GM18868 (cell line): ENCODE measurements at regions not wholly inside any gene's neighbourhood (a gene's known extent, or its start where the extent isn't known, plus 50 kb on each side); places are given as distances from the start of the nearest gene placed in this dataset.
"Not testable (repeated sequence)": the region's sequence is repeated elsewhere in the genome, so short reads cannot be mapped to it uniquely, and the experiment has no call there.

Experiments
- ATAC-seq: cut with Tn5 transposase; IDR thresholded peaks from one replicate; pipeline ENCODE4 v1.9.1; 2021; ENCODE audit warnings: mild to moderate bottlenecking, moderate library complexity; ENCODE audit not compliant: unreplicated experiment

GRCh38 chr9:88835038-88835466 is 156.2 kb upstream of the S1PR3 start:
- ATAC-seq, result peak; percentile 99

GRCh38 chr9:88835772-88836171 is 155.5 kb upstream of the S1PR3 start:
- no peak for ATAC-seq

GRCh38 chr9:88837731-88838130 is 153.5 kb upstream of the S1PR3 start:
- no peak for ATAC-seq

- ATAC-seq, result not testable (repeated sequence)
Observed at GRCh38 chr9:88849878-88850277, 141.4 kb upstream of the S1PR3 start.

GRCh38 chr9:88852794-88853193 is 138.5 kb upstream of the S1PR3 start:
- ATAC-seq, result no peak

- ATAC-seq, result no peak
Observed at GRCh38 chr9:88870627-88871026, 120.6 kb upstream of the S1PR3 start.

GRCh38 chr9:88871669-88872068 is 119.6 kb upstream of the S1PR3 start:
- ATAC-seq, result no peak

GRCh38 chr9:88872192-88872946 is 118.9 kb upstream of the S1PR3 start:
- ATAC-seq, result no peak

- ATAC-seq, result no peak
Observed at GRCh38 chr9:88873635-88874034, 117.6 kb upstream of the S1PR3 start.

- no peak for ATAC-seq
Observed at GRCh38 chr9:88874391-88874790, 116.9 kb upstream of the S1PR3 start.

GRCh38 chr9:88875400-88876120 is 115.7 kb upstream of the S1PR3 start:
- ATAC-seq, result no peak

- no peak for ATAC-seq
Observed at GRCh38 chr9:88880199-88880598, 111.1 kb upstream of the S1PR3 start.

- not testable (repeated sequence) for ATAC-seq
Observed at GRCh38 chr9:88884291-88884690, 107.0 kb upstream of the S1PR3 start.

- ATAC-seq, result not testable (repeated sequence)
Observed at GRCh38 chr9:88886762-88887161, 104.5 kb upstream of the S1PR3 start.

- no peak for ATAC-seq
Observed at GRCh38 chr9:88889386-88889785, 101.9 kb upstream of the S1PR3 start.

- no peak for ATAC-seq
Observed at GRCh38 chr9:88890546-88890945, 100.7 kb upstream of the S1PR3 start.

GRCh38 chr9:88891040-88891439 is 100.2 kb upstream of the S1PR3 start:
- ATAC-seq, result no peak

GRCh38 chr9:88892724-88893123 is 98.5 kb upstream of the S1PR3 start:
- ATAC-seq, result no peak

- no peak for ATAC-seq
Observed at GRCh38 chr9:88897081-88897480, 94.2 kb upstream of the S1PR3 start.

- ATAC-seq, result no peak
Observed at GRCh38 chr9:88898039-88898720, 93.1 kb upstream of the S1PR3 start.

- ATAC-seq, result no peak
Observed at GRCh38 chr9:88905506-88905905, 85.8 kb upstream of the S1PR3 start.

GRCh38 chr9:88915916-88916315 is 75.4 kb upstream of the S1PR3 start:
- no peak for ATAC-seq
